ENCODE measurements at regions not wholly inside any gene's neighbourhood (a gene's known extent, or its start where the extent isn't known, plus 50 kb on each side); places are given as distances from the start of the nearest gene placed in this dataset.

DNA sequence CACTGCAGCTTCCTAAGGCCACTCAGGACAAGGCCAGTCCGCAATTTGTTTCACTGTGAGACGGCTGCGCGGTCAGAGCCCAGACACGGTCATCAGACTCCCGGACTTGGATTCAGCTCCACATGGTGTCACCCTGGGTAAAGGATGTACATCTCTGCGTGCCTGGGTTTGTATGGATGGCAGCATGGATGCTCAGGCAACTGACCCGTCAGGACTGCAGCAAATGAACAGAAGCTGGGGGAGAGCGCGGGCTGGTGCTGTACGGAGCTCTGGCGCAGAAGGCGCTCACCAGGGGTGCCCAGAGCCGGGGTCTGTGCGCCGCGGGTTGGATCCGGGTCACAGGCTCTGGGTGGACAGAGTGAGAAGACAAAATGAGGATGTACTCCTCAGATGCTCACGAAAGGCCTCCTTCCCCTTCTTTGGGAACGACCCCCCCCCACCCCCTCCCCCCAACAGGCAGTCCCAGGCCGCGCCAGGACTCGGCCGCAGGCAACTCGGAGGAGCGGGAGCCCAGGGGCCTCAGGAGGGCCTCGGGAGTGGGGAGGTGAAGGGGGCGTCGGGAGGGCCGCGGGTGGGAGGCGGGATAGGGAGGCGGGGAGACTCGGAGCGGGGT is 92.4 kb downstream of the CXCL12 start:
- Histone ChIP-seq H3K9me3 (no peaks in the 10 kb centered on the region), H3K27me3 (no peaks in the 10 kb centered on the region), H3K4me1 (no peaks in the 10 kb centered on the region), H3K36me3 (no peaks in the 10 kb centered on the region), H3K4me3 (ENCODE audit: low read depth, low read length) (no peak overlapping the region)
- TF ChIP-seq, protein P1, sequence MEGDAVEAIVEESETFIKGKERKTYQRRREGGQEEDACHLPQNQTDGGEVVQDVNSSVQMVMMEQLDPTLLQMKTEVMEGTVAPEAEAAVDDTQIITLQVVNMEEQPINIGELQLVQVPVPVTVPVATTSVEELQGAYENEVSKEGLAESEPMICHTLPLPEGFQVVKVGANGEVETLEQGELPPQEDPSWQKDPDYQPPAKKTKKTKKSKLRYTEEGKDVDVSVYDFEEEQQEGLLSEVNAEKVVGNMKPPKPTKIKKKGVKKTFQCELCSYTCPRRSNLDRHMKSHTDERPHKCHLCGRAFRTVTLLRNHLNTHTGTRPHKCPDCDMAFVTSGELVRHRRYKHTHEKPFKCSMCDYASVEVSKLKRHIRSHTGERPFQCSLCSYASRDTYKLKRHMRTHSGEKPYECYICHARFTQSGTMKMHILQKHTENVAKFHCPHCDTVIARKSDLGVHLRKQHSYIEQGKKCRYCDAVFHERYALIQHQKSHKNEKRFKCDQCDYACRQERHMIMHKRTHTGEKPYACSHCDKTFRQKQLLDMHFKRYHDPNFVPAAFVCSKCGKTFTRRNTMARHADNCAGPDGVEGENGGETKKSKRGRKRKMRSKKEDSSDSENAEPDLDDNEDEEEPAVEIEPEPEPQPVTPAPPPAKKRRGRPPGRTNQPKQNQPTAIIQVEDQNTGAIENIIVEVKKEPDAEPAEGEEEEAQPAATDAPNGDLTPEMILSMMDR (IDR thresholded peaks at IDR 0.05; ENCODE audit: low read depth, low read length): no peak
- no peak for DNase-seq

DNA sequence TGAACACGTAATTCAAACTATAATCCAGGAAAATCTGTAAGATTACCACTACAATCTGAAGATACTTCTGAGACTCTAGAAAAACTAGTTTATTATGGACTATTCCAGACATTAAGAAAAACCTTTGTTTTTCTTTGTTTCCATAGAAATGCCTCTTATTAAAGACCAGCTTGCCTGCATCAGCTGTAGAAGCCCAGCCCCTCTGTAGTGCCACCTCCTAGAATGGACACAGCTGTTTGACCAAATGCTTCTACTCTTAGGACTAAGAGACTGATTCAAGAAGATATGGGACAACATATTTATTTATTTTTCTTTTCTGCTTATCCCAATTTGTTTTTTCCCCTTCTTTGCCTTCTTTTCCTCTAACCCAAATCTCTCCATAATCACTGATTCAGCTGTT is 93.8 kb downstream of the CXCL12 start:
- DNase-seq: no peak
- no peaks in the 10 kb centered on the region for H3K27me3 ChIP-seq
- TF ChIP-seq, protein P1 (IDR thresholded peaks at IDR 0.05; ENCODE audit: low read depth, low read length): no peak

DNA sequence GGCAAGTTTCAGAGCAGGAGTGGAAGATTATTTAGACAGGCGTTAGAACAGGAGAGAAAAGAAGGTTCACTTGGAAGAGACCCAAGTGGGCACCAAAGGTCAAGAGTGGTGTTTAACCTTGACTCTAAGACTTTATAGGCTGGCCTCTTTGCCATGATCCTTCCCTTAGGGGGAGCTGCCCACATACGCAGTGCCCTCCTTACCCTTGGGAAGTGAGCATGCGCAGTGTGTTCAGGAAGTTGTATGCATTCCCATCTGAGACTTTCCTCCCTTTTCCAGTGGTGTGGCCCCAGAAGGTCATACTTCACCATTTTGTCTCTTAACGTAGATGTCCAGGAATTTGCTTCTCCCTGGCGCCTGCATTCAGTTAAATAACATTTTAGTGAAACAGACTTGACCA is 95.8 kb downstream of the CXCL12 start:
- no peak for DNase-seq
- Histone ChIP-seq H3K4me1 (no peaks in the 10 kb centered on the region), H3K36me3 (no peaks in the 10 kb centered on the region), H3K4me3 (ENCODE audit: low read depth, low read length) (no peak overlapping the region), H3K9me3 (no peaks in the 10 kb centered on the region), H3K27me3 (no peaks in the 10 kb centered on the region)
- TF ChIP-seq, protein P1 (IDR thresholded peaks at IDR 0.05; ENCODE audit: low read depth, low read length): no peak

More for the DNA sequence above, 93.8 kb downstream of the CXCL12 start:
- no peak overlapping the region for H3K4me3 ChIP-seq (ENCODE audit: low read depth, low read length)
- no peaks in the 10 kb centered on the region for H3K4me1 ChIP-seq
- no peaks in the 10 kb centered on the region for H3K36me3 ChIP-seq
- no peaks in the 10 kb centered on the region for H3K9me3 ChIP-seq

DNA sequence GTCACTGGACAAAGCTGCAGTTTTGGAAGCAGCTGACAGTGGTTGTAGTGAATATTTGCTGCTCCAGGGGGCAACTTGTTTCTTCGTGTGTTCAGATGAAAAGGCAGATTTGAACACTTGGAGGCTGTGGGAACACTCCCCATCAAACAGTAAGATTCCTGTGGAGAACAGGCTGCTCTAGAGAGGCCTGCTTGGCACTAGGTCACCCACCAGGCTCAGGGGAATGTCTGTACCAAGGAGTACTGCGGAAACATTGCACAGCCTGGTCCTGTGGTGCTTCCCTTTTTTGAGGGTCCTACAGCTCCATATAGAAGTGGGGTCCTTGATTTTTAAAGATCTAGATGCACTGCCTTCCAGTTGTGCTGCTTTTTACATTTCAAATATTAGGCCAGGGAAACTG is 97.5 kb downstream of the CXCL12 start:
- no peaks in the 10 kb centered on the region for H3K27me3 ChIP-seq
- DNase-seq: no peak
- H3K9me3 ChIP-seq: no peaks in the 10 kb centered on the region
- H3K36me3 ChIP-seq: no peaks in the 10 kb centered on the region
- H3K4me1 ChIP-seq: no peaks in the 10 kb centered on the region; the same call in 1 of the 2 replicates
- TF ChIP-seq, protein P1 (IDR thresholded peaks at IDR 0.05; ENCODE audit: low read depth, low read length): no peak
- no peak overlapping the region for H3K4me3 ChIP-seq (ENCODE audit: low read depth, low read length)

DNA sequence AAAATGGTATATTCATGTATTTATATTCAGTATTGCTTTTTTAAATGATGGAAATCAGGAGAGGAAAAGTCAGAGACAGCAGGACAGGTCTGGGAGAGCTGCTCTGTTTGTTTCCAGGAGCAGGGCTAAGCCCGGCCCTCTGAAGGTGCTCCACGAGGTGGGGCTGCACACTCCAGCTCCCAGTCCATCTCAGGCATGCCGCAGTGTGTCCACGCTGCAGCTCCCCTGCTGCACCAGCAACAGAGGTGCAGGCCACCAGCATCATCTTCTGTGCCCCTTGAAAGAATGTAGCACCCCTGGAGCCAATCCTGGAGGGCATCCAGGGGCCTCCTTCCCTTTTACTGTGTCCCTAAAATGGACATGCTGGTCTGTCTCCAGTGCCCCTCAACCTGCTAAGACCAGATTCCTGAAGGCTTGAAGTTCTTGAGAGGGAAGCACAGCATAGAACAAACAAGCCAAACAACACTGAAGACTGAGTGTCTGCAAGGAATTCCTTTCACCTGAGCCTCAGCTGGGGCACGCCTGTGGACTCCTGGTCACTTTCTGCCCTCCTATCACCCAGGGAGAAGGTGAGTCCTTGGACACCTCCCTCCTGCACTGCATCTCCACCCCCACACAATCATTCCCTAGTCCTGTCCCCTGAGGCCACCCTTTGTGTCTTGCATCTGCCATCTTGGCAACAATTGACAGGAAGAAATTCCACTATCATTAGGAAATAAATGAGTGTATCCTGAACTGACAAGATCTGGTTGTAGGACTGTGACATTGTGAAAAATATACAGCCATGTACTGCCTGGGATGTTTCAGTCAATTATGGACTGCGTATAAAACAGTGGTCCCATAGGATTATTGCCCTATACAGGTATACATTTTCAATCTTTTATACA is 100.5 kb downstream of the CXCL12 start:
- H3K4me3 ChIP-seq (ENCODE audit: low read depth, low read length): no peak overlapping the region
- H3K36me3 ChIP-seq: no peaks in the 10 kb centered on the region
- peaks cover 2% of the 10 kb centered on the region for H3K4me1 ChIP-seq
- no peak for DNase-seq
- H3K27me3 ChIP-seq: no peaks in the 10 kb centered on the region
- TF ChIP-seq, protein P1 (IDR thresholded peaks at IDR 0.05; ENCODE audit: low read depth, low read length): no peak
- no peaks in the 10 kb centered on the region for H3K9me3 ChIP-seq
